ENCODE measurements at regions not wholly inside any gene's neighbourhood (a gene's known extent, or its start where the extent isn't known, plus 50 kb on each side); places are given as distances from the start of the nearest gene placed in this dataset.

DNA sequence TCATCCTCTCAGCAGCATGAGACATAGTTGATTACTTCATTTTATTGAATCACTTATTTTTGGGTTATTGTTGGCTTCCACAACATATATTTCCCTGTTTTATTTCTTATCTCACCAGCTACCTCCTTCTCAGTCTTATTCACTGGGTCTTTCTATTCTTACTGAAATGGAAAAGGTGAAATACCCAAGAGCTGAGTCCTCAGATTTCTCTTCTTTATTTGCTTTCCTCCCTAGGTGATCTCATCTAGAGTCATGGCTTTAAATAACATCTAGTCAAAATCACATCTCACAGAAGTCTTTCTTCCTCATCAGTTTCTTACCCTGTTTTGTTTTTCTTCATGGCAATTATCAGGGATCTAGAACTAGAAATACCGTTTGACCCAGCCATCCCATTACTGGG, 105.0 kb upstream of the RBBP8 start:
- TF ChIP-seq, protein P1, sequence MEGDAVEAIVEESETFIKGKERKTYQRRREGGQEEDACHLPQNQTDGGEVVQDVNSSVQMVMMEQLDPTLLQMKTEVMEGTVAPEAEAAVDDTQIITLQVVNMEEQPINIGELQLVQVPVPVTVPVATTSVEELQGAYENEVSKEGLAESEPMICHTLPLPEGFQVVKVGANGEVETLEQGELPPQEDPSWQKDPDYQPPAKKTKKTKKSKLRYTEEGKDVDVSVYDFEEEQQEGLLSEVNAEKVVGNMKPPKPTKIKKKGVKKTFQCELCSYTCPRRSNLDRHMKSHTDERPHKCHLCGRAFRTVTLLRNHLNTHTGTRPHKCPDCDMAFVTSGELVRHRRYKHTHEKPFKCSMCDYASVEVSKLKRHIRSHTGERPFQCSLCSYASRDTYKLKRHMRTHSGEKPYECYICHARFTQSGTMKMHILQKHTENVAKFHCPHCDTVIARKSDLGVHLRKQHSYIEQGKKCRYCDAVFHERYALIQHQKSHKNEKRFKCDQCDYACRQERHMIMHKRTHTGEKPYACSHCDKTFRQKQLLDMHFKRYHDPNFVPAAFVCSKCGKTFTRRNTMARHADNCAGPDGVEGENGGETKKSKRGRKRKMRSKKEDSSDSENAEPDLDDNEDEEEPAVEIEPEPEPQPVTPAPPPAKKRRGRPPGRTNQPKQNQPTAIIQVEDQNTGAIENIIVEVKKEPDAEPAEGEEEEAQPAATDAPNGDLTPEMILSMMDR (IDR thresholded peaks at IDR 0.05), result no peak
- TF ChIP-seq EZH2 (IDR thresholded peaks at IDR 0.05), result no peak
